ENCODE measurements at regions not wholly inside any gene's neighbourhood (a gene's known extent, or its start where the extent isn't known, plus 50 kb on each side); places are given as distances from the start of the nearest gene placed in this dataset.
"Not testable (repeated sequence)": the region's sequence is repeated elsewhere in the genome, so short reads cannot be mapped to it uniquely, and the experiment has no call there.

DNA sequence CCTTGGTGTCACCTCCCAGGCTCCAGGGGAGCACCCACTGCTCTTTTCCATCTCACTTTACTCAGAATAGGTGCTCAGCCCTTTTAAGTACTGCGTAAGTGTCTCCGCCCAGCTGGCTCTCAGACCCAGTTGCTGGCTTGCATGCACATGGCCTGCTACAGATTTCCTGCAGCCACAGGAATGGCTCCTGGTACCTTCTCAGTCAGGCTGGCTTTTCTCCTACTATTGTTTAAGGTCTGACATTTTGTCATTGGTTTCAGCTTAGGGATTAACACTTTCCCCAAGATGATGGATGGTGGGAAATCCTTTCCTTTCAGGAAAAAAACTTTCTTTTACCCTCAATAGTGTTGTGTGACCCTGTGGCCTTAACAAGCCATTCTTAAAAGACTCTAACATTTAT, 1652.3 kb upstream of the WWC1 start:
- POLR2A ChIA-PET: no interaction called here
- dilution Hi-C loops (cut with MboI; ENCODE audit: extremely low pct_ligation_motif_present, low sequenced_read_pairs): no loop called here
- H3K9me3 ChIP-seq (replicated peaks; ENCODE audit: control insufficient read depth, insufficient read depth, low read length): peaks cover 2% of the 10 kb centered on the region
- no peaks in the 10 kb centered on the region for H3K27me3 ChIP-seq (ENCODE audit: control insufficient read depth in 2 of 2, insufficient read depth in 2 of 2, low read length in 2 of 2)
- no peaks in the 10 kb centered on the region for H3K9me1 ChIP-seq (replicated peaks; ENCODE audit: control insufficient read depth, extremely low read depth, insufficient read depth, low read length)
- FAIRE-seq (no peak), DNase-seq (ENCODE audit: low read depth, low spot score) (no peak)
- H3K9ac ChIP-seq (replicated peaks; ENCODE audit: extremely low read depth, insufficient read depth, low read length): no peak overlapping the region
- no peaks in the 10 kb centered on the region for H4K20me1 ChIP-seq (replicated peaks; ENCODE audit: control insufficient read depth, extremely low read depth, insufficient read depth, low read length)
- intact Hi-C loops (cut with micrococcal nuclease): no loop called here
- H3K4me3 ChIP-seq (replicated peaks in 1 of 3; ENCODE audit: insufficient read depth in 1 of 3, low read depth in 1 of 3, low read length in 3 of 3): no peak overlapping the region
- no peak overlapping the region for H3K4me2 ChIP-seq (ENCODE audit: insufficient read depth, low read length)
- BruUV-seq (replicated peaks): no TSS peak
- H3K4me1 ChIP-seq (ENCODE audit: control insufficient read depth, extremely low read depth, insufficient read depth, low read length): no peaks in the 10 kb centered on the region
- H3K36me3 ChIP-seq (ENCODE audit: control insufficient read depth in 2 of 2, extremely low read depth in 1 of 2, insufficient read depth in 2 of 2, low read length in 2 of 2): no peaks in the 10 kb centered on the region
- H3K27ac ChIP-seq (ENCODE audit: insufficient read depth, low read depth, low read length): no peak overlapping the region
- CTCF ChIA-PET: no interaction called here
- H2AFZ ChIP-seq (ENCODE audit: low read depth, low read length): no peak overlapping the region
- no peaks in the 10 kb centered on the region for H3K79me2 ChIP-seq (ENCODE audit: control insufficient read depth, insufficient read depth, low read length)
- no peak for TF ChIP-seq JUN (IDR thresholded peaks at IDR 0.05; ENCODE audit: borderline replicate concordance, insufficient read depth, insufficient read length, low read depth)
- no peak for TF ChIP-seq MYC (IDR thresholded peaks at IDR 0.05; ENCODE audit: low read depth, low read length)
- no peak for TF ChIP-seq POLR2A (IDR thresholded peaks at IDR 0.05; ENCODE audit: low read depth, low read length)
- TF ChIP-seq EZH2 (IDR thresholded peaks at IDR 0.05; ENCODE audit: borderline replicate concordance, low read depth, low read length, severe bottlenecking): no peak
- no peak for TF ChIP-seq POLR2AphosphoS5 (IDR thresholded peaks at IDR 0.05; ENCODE audit: insufficient read depth, low read depth, low read length)
- TF ChIP-seq, protein P1, sequence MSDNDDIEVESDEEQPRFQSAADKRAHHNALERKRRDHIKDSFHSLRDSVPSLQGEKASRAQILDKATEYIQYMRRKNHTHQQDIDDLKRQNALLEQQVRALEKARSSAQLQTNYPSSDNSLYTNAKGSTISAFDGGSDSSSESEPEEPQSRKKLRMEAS (IDR thresholded peaks at IDR 0.05; ENCODE audit: insufficient read depth, insufficient read length): no peak
- TF ChIP-seq GATA2 (IDR thresholded peaks at IDR 0.05; ENCODE audit: insufficient read depth, insufficient read length, low read depth, low read length): no peak
- no peak for TF ChIP-seq FOS (IDR thresholded peaks at IDR 0.05; ENCODE audit: borderline replicate concordance, insufficient read depth, low read length)
- TF ChIP-seq, protein P2, sequence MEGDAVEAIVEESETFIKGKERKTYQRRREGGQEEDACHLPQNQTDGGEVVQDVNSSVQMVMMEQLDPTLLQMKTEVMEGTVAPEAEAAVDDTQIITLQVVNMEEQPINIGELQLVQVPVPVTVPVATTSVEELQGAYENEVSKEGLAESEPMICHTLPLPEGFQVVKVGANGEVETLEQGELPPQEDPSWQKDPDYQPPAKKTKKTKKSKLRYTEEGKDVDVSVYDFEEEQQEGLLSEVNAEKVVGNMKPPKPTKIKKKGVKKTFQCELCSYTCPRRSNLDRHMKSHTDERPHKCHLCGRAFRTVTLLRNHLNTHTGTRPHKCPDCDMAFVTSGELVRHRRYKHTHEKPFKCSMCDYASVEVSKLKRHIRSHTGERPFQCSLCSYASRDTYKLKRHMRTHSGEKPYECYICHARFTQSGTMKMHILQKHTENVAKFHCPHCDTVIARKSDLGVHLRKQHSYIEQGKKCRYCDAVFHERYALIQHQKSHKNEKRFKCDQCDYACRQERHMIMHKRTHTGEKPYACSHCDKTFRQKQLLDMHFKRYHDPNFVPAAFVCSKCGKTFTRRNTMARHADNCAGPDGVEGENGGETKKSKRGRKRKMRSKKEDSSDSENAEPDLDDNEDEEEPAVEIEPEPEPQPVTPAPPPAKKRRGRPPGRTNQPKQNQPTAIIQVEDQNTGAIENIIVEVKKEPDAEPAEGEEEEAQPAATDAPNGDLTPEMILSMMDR (IDR thresholded peaks at IDR 0.05; ENCODE audit: extremely low read depth in 1 of 2, insufficient read depth in 1 of 2, low read depth in 1 of 2, low read length in 2 of 2): no peak

DNA sequence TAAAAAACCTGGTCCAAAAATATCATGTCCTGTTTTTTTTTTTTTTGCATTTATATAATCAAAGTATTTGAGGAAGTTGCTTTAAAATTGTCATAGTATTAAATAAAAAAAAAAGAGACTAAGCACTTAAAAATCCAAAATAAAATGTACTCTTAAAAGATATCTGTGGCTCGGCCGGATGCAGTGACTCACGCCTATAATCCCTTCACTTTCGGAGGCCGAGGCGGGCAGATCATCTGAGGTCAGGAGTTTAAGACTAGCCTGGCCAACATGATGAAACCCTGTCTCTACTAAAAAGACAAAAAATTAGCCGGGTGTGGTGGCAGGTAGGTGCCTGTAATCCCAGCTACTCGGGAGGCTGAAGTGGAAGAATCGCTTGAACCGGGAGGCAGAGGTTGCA, 1651.3 kb upstream of the WWC1 start:
- POLR2A ChIA-PET; H4K20me1 ChIP-seq (replicated peaks; ENCODE audit: control insufficient read depth, extremely low read depth, insufficient read depth, low read length); CTCF ChIA-PET; BruUV-seq (replicated peaks); intact Hi-C loops (cut with micrococcal nuclease); H3K9me3 ChIP-seq (replicated peaks; ENCODE audit: control insufficient read depth, insufficient read depth, low read length); H3K79me2 ChIP-seq (ENCODE audit: control insufficient read depth, insufficient read depth, low read length); H3K9ac ChIP-seq (replicated peaks; ENCODE audit: extremely low read depth, insufficient read depth, low read length); FAIRE-seq; H3K27ac ChIP-seq (ENCODE audit: insufficient read depth, low read depth, low read length); H3K9me1 ChIP-seq (replicated peaks; ENCODE audit: control insufficient read depth, extremely low read depth, insufficient read depth, low read length); H3K36me3 ChIP-seq (ENCODE audit: control insufficient read depth in 2 of 2, extremely low read depth in 1 of 2, insufficient read depth in 2 of 2, low read length in 2 of 2); H3K4me3 ChIP-seq (replicated peaks in 1 of 3; ENCODE audit: insufficient read depth in 1 of 3, low read depth in 1 of 3, low read length in 3 of 3); H2AFZ ChIP-seq (ENCODE audit: low read depth, low read length); dilution Hi-C loops (cut with MboI; ENCODE audit: extremely low pct_ligation_motif_present, low sequenced_read_pairs); H3K4me2 ChIP-seq (ENCODE audit: insufficient read depth, low read length); DNase-seq (ENCODE audit: low read depth, low spot score); H3K4me1 ChIP-seq (ENCODE audit: control insufficient read depth, extremely low read depth, insufficient read depth, low read length); H3K27me3 ChIP-seq (ENCODE audit: control insufficient read depth in 2 of 2, insufficient read depth in 2 of 2, low read length in 2 of 2): not testable (repeated sequence)

Measured in endothelial cell of umbilical vein (primary cell).